Fibroblast of pulmonary artery (primary cell): ENCODE measurements at regions not wholly inside any gene's neighbourhood (a gene's known extent, or its start where the extent isn't known, plus 50 kb on each side); places are given as distances from the start of the nearest gene placed in this dataset.

Experiments used
- DNase-seq: peaks from one replicate; pipeline ENCODE4 v3.0.0-alpha.2; 2010; ENCODE audit warnings: low read depth
- H3K4me3 ChIP-seq: replicated peaks from 2 replicates; pipeline ENCODE4 v1.5.1; 2011; ENCODE audit warnings: low read depth, mild to moderate bottlenecking, control low read depth, low read length, moderate library complexity
- CTCF ChIP-seq: IDR thresholded peaks from 2 replicates; pipeline ENCODE4 v1.5.1; 2011; ENCODE audit warnings: mild to moderate bottlenecking, control low read depth, low read length, inconsistent platforms; ENCODE audit errors: missing control alignments

GRCh38 chr5:112064271-112064701 is 307.3 kb upstream of the NREP start:
- no peak overlapping the region for H3K4me3 ChIP-seq
- no peak for TF ChIP-seq CTCF
- no peak for DNase-seq

GRCh38 chr5:112063856-112064255 is 306.9 kb upstream of the NREP start:
- H3K4me3 ChIP-seq, result no peak overlapping the region
- TF ChIP-seq CTCF, result no peak
- no peak for DNase-seq

- TF ChIP-seq CTCF, result no peak
- DNase-seq, result no peak
- no peak overlapping the region for H3K4me3 ChIP-seq
These were observed 306.2 kb upstream of the NREP start for GRCh38 chr5:112063191-112063590.

GRCh38 chr5:112062181-112062580 is 305.2 kb upstream of the NREP start:
- H3K4me3 ChIP-seq, result no peak overlapping the region
- TF ChIP-seq CTCF, result no peak
- no peak for DNase-seq

GRCh38 chr5:112061666-112062065 is 304.7 kb upstream of the NREP start:
- no peak for TF ChIP-seq CTCF
- H3K4me3 ChIP-seq, result no peak overlapping the region
- no peak for DNase-seq

GRCh38 chr5:112059579-112060135 is 302.7 kb upstream of the NREP start:
- no peak for DNase-seq
- TF ChIP-seq CTCF, result no peak
- H3K4me3 ChIP-seq, result no peak overlapping the region

GRCh38 chr5:112049738-112050137 is 292.7 kb upstream of the NREP start:
- no peak for DNase-seq
- no peak for TF ChIP-seq CTCF
- H3K4me3 ChIP-seq, result no peak overlapping the region
